ENCODE measurements at regions not wholly inside any gene's neighbourhood (a gene's known extent, or its start where the extent isn't known, plus 50 kb on each side); places are given as distances from the start of the nearest gene placed in this dataset.

DNA sequence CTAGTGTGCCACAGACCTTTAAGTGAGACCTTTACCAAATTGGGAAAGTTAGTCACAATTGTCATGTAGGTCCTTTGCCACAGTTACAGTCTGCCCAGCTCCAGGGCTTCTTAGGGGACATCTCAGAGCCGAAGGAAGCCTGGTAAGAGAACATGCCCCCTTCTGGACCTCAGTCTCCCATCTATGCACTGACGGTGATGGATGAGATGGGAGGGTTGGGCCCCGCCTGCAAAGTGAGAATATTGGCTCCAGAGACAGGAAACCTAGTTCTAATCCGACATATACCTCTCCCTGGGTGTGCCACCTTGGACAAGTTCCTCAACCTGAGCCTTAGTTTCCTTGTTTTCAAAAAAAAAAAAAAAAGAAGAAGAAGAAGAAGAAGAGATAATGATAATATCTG is 85.1 kb upstream of the NAV2 start:
- TF ChIP-seq, protein P1, sequence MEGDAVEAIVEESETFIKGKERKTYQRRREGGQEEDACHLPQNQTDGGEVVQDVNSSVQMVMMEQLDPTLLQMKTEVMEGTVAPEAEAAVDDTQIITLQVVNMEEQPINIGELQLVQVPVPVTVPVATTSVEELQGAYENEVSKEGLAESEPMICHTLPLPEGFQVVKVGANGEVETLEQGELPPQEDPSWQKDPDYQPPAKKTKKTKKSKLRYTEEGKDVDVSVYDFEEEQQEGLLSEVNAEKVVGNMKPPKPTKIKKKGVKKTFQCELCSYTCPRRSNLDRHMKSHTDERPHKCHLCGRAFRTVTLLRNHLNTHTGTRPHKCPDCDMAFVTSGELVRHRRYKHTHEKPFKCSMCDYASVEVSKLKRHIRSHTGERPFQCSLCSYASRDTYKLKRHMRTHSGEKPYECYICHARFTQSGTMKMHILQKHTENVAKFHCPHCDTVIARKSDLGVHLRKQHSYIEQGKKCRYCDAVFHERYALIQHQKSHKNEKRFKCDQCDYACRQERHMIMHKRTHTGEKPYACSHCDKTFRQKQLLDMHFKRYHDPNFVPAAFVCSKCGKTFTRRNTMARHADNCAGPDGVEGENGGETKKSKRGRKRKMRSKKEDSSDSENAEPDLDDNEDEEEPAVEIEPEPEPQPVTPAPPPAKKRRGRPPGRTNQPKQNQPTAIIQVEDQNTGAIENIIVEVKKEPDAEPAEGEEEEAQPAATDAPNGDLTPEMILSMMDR (IDR thresholded peaks at IDR 0.05; ENCODE audit: low read depth, low read length, poor library complexity, severe bottlenecking), result no peak
- TF ChIP-seq EZH2phosphoT487 (IDR thresholded peaks at IDR 0.05; ENCODE audit: borderline replicate concordance, low read length), result no peak
